ENCODE measurements at regions not wholly inside any gene's neighbourhood (a gene's known extent, or its start where the extent isn't known, plus 50 kb on each side); places are given as distances from the start of the nearest gene placed in this dataset.

DNA sequence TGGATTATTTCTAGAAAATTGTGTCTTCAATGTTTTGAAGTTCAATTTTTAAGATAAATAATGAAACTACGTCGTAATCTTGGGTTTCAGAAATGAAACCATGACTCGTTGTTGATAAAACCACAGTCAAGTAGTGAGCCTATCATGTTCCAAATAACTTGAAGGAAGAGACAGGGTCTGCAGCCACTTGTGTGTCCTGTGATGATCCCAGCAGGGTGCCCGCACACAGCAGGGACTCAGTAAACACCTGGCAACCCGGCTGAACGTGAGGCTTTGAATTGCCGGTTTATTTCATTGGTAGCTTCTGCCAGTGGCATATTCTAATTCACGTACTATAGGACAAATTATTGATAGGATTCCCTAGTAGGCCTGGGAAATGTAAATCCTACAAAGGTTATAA, 679.6 kb downstream of the IRX1 start:
- TF ChIP-seq POLR2A (IDR thresholded peaks at IDR 0.05), result no peak
- TF ChIP-seq, protein P1, sequence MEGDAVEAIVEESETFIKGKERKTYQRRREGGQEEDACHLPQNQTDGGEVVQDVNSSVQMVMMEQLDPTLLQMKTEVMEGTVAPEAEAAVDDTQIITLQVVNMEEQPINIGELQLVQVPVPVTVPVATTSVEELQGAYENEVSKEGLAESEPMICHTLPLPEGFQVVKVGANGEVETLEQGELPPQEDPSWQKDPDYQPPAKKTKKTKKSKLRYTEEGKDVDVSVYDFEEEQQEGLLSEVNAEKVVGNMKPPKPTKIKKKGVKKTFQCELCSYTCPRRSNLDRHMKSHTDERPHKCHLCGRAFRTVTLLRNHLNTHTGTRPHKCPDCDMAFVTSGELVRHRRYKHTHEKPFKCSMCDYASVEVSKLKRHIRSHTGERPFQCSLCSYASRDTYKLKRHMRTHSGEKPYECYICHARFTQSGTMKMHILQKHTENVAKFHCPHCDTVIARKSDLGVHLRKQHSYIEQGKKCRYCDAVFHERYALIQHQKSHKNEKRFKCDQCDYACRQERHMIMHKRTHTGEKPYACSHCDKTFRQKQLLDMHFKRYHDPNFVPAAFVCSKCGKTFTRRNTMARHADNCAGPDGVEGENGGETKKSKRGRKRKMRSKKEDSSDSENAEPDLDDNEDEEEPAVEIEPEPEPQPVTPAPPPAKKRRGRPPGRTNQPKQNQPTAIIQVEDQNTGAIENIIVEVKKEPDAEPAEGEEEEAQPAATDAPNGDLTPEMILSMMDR (IDR thresholded peaks at IDR 0.05), result no peak

Measured in Peyer's patch (tissue), 4 donors.